DMS53 treated with DMSO at 0.1 percent for 48 hours (cell line): ENCODE measurements at regions not wholly inside any gene's neighbourhood (a gene's known extent, or its start where the extent isn't known, plus 50 kb on each side); places are given as distances from the start of the nearest gene placed in this dataset.
"Not testable (repeated sequence)": the region's sequence is repeated elsewhere in the genome, so short reads cannot be mapped to it uniquely, and the experiment has no call there.

Experiments
- DNase-seq: peaks from one replicate; lab custom pipeline; 2025; ENCODE audit not compliant: unreplicated experiment; lab: John Stamatoyannopoulos, UW

GRCh38 chr5:124154714-124155113 is 591.7 kb downstream of the ZNF608 start:
- peak; percentile 12 for DNase-seq

GRCh38 chr5:124153588-124153987 is 592.9 kb downstream of the ZNF608 start:
- no peak for DNase-seq

DNA sequence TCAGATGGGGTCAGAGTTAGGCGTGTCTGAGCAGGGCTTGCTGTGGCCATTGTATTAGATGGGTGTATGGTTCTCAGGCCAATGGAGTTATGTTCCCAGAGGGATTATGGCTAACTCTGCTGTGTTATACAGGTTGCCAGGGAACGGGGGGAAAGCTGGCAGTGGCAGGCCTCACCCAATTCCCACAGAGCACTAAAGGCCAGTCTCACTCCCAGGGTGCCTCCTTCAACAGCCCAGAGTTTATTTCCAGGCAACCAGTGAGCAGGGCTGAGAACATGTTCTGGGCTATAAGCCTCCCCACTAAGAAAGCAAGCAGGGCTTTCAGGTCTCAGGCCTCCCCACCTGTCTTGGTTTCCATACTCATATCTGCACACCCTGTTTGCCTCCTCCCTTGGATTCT is 597.9 kb downstream of the ZNF608 start:
- DNase-seq, result no peak

DNA sequence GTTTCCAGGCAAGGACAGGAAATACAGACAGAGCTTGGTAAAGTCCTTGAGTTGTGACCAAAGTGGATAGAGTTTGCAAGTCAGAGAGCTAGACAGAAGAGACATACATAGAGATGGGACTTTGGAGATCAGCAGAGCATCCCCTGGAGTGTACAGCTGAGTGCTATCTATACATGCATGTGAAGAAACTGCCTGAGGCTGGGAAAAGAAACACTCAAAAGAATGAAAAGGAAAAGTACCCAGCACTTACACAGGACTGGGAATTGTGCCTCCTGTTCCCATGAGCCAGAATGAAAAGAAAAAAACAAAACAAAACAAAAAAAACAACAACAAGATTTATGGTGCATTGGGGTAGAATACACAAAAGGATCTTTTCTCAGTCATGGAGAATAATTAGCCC is 606.4 kb downstream of the ZNF608 start:
- no peak for DNase-seq

- no peak for DNase-seq
These were observed 607.0 kb downstream of the ZNF608 start for GRCh38 chr5:124139477-124139876.

GRCh38 chr5:124136609-124137008 is 609.8 kb downstream of the ZNF608 start:
- DNase-seq, result no peak

DNA sequence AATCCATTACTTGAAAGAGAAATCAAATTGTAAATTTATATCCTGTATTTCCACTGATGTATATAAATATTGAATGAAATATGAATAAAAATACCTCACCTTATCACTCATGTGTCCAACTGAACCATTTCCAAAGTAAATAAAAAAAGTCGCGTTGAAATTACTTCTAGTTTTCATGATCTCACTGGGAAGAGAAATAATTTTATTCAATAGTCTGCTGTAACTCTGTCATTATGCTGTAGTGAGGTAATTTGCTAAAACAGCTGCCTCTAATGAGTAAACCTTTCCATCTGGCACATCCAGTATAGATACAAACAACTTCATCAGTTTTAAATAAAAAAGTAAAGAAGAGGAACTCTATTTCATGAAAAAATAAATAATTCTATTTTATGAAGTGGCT is 611.5 kb downstream of the ZNF608 start:
- no peak for DNase-seq

DNA sequence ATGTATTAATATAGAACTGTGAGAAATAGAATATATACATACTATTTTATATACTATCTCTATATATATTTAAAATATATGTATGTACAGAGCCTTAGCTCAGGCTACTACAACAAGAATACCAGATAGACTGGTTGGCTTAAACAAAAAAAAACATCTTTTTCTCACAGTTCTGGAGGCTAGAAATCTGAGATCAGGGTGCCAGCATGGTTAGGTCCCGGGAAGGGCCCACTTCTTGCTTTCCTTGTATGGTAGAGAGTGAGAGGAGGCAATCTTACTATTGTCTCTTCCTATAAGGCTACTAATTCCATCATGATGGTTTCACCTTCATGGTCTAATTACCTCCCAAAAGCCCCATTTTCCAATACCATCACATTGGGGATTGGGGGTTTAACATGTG is 613.0 kb downstream of the ZNF608 start:
- no peak for DNase-seq

- DNase-seq, result no peak
These were observed 613.6 kb downstream of the ZNF608 start for GRCh38 chr5:124132843-124133242.

DNA sequence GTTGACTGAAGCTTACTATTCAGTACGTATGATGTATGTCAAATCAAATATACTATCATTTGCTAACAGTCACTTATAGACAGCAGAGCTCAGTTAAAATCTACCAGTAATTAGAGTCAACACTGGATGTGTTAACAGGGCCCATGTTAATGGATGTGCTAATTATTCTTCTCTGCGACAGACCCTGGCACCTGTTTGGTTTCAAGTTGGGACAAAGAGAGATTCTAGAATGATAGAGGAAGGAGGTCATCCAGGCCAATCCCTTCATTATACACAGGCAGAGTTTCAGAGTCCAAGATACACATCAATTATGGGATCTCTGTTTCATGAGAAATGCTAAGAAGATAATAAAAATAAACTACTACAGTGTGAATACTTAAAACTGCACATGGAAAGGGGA is 615.0 kb downstream of the ZNF608 start:
- no peak for DNase-seq

GRCh38 chr5:124130816-124131215 is 615.6 kb downstream of the ZNF608 start:
- no peak for DNase-seq

DNA sequence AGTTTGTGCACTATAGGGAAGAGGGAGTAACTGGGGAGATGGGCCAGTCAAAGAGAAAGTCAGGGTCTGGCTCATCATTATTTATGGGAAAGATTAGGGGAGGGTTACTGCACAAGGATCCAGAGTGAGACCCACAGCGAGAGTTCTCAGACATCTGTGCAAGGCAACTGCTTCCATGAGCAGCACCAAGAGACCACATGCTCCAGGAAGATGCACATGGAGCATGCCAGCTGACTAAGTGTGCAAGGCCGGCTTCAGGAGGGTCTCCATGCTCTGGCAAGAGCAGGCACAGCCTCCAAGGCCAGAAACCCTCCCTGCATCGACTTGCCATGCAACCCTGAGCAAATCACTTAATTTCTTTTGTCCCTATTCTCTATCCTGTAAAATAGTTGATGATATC is 616.9 kb downstream of the CSNK1G3 start:
- no peak for DNase-seq

- no peak for DNase-seq
These were observed 614.7 kb downstream of the CSNK1G3 start for GRCh38 chr5:124126504-124127217.

DNA sequence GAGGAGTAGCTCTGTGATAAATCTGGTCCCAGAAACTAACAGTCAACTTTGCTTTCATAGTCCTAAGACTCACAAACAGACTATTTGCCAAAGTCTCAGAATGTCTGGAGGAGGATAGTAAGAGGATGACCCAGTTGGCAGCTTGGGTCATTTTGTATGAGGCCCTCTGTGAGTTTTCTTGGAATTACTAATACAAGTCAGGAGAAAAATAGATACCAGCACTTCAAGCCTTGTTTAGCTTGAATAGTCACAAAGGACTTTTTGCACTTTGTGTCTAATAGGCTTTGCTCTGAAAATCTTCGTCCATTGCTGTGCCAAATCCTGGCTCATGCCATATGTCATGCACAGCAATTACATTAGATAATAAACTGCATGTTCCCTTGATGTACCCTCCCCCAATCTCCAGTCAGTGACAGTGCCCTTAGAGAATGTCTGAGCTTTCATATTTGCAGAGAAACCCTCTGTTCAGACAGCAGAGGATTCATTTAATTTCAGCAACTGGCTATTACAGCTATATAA is 612.8 kb downstream of the CSNK1G3 start:
- DNase-seq, result no peak

DNA sequence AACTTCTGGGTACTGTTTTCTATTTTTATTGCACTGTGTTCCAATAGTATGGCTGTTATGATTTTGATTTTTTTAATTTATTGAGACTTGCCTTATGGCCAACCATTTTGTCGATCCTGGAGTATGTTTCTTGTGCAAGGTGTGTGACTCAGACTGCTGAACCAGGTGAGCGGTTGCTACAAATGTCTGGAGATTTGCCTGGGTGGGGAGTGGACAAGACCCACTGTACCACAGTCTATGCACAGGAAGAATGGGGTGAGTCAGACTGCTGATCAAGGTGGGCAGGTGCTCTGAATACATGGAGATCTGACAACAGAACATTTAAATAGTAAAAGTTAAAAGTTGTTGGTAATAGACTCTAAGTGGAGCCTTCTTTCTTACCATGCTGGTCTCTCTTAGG is 609.2 kb downstream of the CSNK1G3 start:
- no peak for DNase-seq

- DNase-seq, result no peak
These were observed 602.9 kb downstream of the CSNK1G3 start for GRCh38 chr5:124114911-124115310.

- no peak for DNase-seq
These were observed 599.9 kb downstream of the CSNK1G3 start for GRCh38 chr5:124111886-124112285.

DNA sequence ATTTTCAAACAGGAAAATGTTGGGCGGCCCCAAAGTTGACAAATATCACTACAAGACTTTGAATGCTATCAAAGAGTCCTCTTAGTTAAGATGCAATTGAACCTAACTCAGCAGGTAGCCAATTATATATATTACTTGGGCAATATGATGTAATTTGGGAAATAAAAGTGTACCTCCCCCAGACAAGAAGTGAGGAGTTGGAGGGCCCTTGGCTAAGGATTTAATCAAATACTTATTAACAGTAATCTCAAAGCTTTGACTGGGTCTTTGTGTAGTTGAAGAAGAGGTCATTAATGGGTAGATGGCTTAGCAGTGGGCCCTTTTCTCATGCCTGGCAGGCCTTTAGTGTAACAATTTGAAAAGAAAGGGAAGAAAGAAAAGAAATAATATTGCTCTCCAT is 599.0 kb downstream of the CSNK1G3 start:
- no peak for DNase-seq

GRCh38 chr5:124105326-124105725 is 593.3 kb downstream of the CSNK1G3 start:
- DNase-seq, result no peak

DNA sequence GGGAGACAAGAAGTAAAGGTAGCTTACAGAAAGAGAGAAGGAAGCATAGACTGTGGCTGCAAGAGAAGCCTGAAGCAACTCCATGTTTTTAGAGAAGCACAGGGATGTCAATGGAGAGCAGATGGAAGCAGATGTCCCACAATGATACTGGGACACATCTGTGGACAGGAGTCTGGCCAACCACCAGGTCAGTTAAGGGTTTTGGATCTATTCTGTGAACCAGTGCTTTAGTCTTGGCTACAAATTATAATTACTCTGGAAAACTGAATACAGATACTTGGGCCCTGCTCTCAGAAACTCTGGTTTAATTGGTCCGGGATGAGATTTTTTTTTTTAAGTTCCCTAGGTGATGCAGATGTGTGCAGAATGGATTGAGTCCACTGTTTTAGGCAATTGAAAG is 592.8 kb downstream of the CSNK1G3 start:
- no peak for DNase-seq

DNA sequence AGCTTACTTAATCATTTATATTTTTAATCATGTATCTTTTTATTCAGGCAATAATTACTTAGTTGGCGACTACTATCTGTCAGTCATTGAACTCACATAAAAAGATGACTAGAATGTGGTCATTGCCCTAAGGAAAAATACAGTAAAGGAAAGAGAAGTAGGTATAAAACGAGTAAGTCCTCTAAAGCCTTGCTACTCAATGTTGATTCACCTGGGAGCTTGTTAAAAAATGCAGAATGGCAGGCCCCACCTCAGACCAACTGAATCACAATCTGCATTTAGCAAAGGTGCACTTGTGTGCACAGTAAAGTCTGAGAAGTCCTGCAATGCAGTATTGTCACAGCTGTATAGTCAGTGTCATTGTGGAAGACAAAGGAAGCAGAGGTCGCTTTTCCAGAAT is 592.4 kb downstream of the CSNK1G3 start:
- DNase-seq, result no peak

DNA sequence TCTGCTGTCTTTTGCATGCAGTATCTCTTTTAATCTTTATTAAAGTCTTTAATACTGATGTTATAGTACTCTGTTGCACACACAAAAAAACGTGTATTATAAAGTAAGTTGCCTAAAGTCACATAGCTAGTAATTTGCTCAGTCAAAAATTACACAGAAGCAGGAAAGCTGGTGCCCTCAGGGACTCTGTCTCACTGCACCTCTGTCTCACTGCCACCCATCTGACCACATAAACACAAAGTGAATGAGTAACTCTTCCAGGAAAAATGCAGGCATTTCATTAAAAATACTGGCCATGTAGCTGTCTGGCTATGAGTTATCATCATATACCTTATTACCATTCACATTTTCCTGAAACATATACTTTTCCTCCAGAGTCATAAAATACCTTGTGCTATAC is 591.7 kb downstream of the CSNK1G3 start:
- DNase-seq, result no peak

- not testable (repeated sequence) for DNase-seq
These were observed 591.1 kb downstream of the CSNK1G3 start for GRCh38 chr5:124103056-124103455.
